ENCODE measurements at regions not wholly inside any gene's neighbourhood (a gene's known extent, or its start where the extent isn't known, plus 50 kb on each side); places are given as distances from the start of the nearest gene placed in this dataset.
"Not testable (repeated sequence)": the region's sequence is repeated elsewhere in the genome, so short reads cannot be mapped to it uniquely, and the experiment has no call there.

DNA sequence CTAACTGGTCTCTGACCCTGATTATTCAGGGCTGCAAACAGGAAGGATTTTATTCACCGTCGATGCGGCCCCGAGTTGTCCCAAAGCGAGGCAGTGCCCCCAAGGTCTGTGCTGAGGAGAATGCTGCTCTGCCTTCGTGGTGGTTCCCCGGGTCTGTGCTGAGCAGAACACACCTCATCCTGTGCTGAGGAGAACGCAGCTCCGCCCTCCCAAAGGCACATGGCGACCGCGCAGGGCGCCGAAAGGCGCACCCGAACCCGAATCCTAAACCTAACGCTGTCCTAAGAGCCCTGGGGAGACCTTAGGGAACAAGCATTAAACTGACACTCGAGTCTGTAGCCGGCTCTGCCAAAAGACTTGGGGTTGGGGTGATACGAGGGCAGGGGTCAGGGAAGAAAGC lies 3013.5 kb upstream of the TEKT4 start:
- DNase-seq (ENCODE audit: low read depth, low spot score); H3K4me3 ChIP-seq (ENCODE audit: low read depth, low read length); in situ Hi-C loops (cut with HindIII; ENCODE audit: low sequenced_read_pairs): not testable (repeated sequence)

DNA sequence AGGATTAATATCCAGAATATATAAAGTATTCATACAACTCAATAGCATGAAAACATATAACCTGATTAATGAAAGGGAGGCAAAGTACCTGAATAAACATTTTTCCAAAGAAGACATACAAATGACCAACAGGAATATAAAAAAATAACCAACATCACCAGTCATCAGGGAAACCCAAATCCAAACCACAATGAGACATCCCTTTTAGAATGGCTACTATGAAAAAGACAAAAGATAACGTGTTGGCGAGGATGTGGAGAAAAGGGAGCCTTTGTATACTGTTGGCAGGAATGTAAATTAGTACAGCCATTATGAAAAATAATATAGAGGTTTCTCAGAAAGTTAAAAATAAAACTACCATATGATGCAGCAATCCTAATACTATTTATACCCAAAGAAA lies 2999.5 kb upstream of the TEKT4 start:
- in situ Hi-C loops (cut with HindIII; ENCODE audit: low sequenced_read_pairs); H3K4me3 ChIP-seq (ENCODE audit: low read depth, low read length); DNase-seq (ENCODE audit: low read depth, low spot score): not testable (repeated sequence)

DNA sequence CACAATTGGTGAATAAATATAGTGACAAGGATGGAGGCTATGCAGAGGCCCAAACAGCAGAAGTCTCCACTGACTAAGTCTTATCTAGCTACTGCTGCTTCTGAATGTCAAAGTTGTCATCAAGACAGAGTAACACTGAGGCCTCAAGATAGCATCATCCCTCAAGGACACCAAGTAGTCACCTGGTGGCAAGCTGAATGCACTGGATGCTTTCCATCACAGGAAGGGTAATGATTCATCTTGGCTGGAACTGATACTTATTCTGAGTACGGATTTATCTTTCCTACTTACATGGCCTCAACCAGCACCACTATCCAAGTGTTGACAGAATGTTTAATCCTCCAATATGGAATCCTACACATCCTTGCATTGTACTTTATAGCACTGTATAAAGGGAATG lies 2997.8 kb upstream of the TEKT4 start:
- in situ Hi-C loops (cut with HindIII; ENCODE audit: low sequenced_read_pairs); DNase-seq (ENCODE audit: low read depth, low spot score); H3K4me3 ChIP-seq (ENCODE audit: low read depth, low read length): not testable (repeated sequence)

DNA sequence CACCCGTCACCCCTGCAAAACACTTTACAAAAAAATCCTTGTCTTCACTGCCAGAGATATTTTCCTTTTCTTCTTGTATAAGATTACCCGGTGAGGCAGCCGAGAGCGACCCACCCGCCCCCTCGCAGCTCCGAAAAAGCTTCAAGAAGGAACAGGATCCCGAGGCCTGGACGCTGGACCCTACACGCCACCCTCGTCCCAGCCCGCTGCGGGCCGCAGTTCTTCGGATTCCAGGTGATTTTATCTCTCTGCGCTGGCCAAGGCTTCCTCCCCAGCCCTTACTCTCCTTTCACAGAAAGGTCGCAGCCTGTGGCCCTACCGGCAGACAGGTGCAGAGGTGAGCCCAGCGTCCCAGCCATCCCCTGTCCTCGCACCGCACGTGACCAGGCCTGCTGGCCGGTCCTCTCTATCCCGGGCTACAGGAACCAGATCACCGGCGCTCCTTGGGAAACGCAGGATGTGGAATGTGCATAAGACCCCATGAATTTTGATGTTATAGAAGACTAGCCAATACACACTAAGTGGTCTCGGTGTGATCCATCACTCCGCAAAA lies 2993.5 kb upstream of the TEKT4 start:
- H3K4me3 ChIP-seq (ENCODE audit: low read depth, low read length); DNase-seq (ENCODE audit: low read depth, low spot score); in situ Hi-C loops (cut with HindIII; ENCODE audit: low sequenced_read_pairs): not testable (repeated sequence)

DNA sequence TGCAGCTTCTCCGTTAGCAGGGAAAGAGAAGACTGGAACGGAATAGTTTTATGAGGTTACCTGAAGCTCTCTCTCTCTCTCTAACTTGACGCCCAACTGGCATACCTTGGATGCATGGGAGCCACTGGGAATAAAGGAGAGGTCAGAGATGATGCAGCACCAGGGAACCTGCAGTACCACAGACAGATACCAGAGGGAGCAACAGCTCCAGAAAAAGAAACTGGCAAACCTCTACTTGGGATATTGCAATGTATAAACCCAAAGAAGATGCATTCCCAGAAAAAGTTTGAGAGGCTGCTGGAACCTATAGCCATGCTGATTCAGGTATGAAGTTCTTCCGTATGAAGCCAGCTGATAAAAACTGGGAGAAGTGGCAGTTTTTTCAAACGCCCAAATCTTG lies 2976.1 kb upstream of the TEKT4 start:
- DNase-seq (ENCODE audit: low read depth, low spot score); in situ Hi-C loops (cut with HindIII; ENCODE audit: low sequenced_read_pairs); H3K4me3 ChIP-seq (ENCODE audit: low read depth, low read length): not testable (repeated sequence)

DNA sequence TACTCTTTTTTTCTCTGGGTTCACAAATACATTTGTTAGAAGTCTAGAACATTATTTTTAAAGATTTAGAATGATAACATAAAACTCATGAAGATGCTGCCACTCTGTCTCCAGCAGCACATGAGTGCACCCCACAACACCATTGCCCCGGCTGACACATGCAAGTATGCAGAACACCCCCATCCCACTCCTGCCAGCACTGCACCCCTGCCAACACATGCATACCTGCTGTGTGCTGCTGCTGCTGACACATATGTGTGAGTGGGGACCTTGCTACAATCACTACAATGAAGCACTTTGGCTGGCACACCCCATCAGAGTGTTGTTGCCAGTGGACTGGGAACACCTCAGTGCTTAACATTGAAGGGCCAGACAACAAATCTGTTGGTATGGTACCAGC lies 2953.6 kb upstream of the TEKT4 start:
- DNase-seq (ENCODE audit: low read depth, low spot score); H3K4me3 ChIP-seq (ENCODE audit: low read depth, low read length); in situ Hi-C loops (cut with HindIII; ENCODE audit: low sequenced_read_pairs): not testable (repeated sequence)

Data from astrocyte of the spinal cord (primary cell).